NCI-H82 (cell line): ENCODE measurements at regions not wholly inside any gene's neighbourhood (a gene's known extent, or its start where the extent isn't known, plus 50 kb on each side); places are given as distances from the start of the nearest gene placed in this dataset.
"Not testable (repeated sequence)": the region's sequence is repeated elsewhere in the genome, so short reads cannot be mapped to it uniquely, and the experiment has no call there.

Source experiments
- DNase-seq: peaks from one replicate; lab custom pipeline; 2025; lab: John Stamatoyannopoulos, UW

DNA sequence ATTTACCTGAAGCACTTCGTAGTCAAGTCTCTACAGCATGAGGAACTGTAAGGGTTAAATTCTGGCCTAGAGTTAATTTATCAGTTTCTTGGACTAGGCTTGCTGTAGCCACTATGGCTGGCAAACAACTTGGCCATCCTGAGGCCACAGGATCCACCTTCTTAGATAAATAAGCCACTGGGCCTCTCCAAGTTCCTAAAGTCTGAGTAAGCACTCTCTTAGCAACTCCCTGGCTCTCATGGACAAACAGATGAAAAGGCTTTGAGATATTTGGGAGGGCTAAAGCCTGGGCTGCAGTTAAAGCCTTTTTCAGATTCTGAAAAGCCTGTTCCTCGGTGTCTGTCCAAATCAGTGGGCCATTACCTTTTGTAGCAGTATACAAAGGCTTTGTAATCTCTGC, 675.0 kb downstream of the TMEM121 start:
- DNase-seq, result no peak

GRCh38 chr14:106203438-106203837, 677.1 kb downstream of the TMEM121 start:
- DNase-seq, result no peak

GRCh38 chr14:106204063-106204462, 677.7 kb downstream of the TMEM121 start:
- DNase-seq, result no peak

GRCh38 chr14:106207316-106207715, 680.9 kb downstream of the TMEM121 start:
- no peak for DNase-seq

GRCh38 chr14:106208794-106209193, 682.4 kb downstream of the TMEM121 start:
- no peak for DNase-seq

DNA sequence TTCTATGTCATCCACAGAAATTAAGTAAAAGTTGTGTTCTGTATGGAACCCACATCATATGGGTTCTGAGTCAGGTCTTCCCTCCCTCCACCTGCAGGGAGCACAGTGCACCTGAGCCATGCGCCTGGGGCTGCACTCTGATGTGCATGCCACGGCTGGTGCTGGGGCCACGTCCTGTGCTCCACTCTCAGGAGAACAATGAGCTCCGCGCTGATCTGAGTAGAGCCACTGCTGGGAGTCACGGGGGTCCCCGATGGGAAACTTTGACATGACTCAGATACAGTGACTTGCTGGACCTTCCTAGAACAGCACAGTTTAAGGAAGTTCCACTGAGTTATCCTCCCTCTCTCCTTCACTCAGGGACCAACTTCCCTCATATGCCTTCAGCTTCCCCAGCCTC, 683.4 kb downstream of the TMEM121 start:
- no peak for DNase-seq

- DNase-seq, result no peak
Observed at GRCh38 chr14:106210650-106211049, 684.3 kb downstream of the TMEM121 start.

DNA sequence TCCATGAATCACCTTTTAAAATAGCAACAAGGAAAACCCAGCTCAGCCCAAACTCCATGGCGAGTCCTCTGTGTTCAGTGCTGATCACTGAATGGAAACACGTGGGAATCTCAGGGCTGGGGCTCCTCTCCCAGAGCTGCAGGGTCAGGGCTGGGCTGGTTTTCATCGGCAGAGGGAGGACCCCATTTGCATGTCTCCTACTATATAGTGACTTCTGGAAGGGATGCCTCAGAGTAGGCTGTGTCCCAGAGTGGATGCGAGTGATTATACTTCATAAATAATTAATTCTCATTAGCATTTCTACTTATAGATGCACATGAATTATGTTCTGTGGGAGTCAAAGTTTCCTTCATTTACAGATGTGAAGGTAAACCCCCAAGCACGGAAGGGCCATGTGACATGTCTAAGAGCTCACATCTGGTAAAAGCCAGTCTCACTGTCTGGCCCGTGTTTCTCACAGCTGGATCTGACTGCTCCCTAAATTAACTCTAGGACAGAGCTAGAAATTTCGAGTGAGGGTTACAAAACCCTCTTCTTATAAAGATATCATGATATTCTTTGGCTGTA, 685.0 kb downstream of the TMEM121 start:
- DNase-seq, result no peak

DNA sequence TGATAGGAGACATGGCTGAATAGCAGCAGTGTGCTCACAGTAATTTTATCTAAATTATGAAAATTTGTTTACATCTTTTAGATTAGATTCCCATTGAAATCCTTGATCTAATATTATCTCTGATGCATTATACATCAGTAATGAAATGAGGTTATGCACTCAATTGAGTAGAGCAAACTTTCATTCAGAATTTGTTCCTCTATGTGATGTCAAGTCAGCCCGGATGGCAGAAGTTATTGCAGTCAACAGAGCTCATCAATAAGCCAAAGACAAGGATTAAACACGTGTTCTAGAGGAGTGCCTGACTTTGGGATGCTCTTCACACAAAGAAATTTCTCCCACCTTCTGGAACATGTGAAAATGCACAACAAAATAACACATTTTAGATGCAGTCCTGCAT, 688.8 kb downstream of the TMEM121 start:
- no peak for DNase-seq

GRCh38 chr14:106216679-106217078, 690.3 kb downstream of the TMEM121 start:
- no peak for DNase-seq

DNA sequence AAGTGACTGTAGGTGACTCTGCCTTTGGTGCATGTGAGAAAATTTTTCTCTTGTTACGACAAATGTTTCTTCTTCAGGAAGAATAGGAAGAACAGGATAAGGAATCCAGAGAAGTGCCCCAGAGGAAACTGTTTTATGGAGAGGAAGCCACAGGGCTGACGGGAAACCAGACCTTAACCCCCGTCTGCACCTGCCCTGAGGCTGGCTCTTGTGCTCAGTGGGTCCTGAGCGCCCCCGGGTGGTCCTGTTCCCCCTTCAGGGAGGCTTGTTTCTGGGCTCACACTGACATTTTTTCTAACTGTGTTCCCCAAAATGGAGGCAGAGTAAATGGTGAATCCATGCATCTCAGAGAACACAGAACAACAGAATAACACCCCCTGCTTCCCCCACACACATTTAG, 691.8 kb downstream of the TMEM121 start:
- no peak for DNase-seq

DNA sequence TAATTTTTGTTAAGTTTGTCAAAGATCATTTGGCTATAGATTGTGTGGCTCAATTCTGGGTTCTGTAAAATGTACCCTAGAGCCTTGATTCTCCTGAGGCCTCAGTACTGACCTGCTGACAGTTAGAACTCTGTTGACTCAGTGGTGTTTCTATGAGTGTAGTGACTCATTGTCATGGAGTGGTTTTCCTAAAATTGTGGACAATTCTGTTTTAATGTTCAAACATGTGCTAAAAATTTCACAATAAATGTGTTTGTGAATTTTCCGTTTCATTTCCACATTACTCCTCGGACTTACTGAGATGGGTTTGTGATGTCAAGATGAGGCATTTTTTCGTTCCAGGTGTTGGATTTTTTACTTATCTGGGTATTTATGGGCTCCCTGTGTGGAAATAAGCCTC, 695.9 kb downstream of the TMEM121 start:
- DNase-seq, result no peak

DNA sequence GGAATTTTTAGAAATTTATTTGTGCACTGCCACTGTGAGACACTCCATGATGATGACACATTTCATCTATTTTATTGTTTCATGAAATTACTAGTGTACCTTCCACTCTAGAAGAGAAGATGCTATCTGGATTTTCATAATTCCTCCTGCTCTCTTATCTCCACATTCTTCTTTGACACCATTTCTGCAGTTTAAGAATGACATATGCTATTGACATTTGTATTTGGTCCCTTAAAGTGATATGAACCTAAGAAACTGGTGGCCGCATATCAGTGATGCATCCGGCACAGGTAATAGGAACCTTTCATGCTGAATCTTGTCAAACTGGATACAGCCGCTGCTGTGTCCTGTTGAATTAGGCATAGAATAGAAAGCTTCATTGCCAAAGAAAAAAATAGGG, 696.3 kb downstream of the TMEM121 start:
- DNase-seq, result no peak

DNA sequence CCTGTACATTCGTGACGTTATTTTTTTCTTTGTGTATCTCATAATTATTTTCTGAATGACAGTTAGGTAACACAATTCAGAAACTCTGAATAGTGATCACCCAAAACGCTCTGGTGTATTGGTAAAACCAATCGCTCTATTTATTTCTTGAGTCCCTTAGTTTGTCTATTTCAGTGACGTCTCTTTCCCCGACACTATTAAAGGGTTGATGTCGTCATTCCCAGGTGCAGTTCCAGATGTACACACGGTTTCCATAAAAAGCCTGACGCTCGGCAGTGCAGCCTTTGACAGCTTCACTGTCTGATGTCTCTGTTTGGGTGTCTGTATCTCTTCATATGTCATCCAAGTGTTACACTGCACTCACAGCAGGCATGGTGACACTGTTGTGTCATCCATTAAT, 701.4 kb downstream of the TMEM121 start:
- no peak for DNase-seq

- no peak for DNase-seq
Observed at GRCh38 chr14:106228541-106229158, 702.3 kb downstream of the TMEM121 start.

- no peak for DNase-seq
Observed at GRCh38 chr14:106230071-106230470, 703.7 kb downstream of the TMEM121 start.

DNA sequence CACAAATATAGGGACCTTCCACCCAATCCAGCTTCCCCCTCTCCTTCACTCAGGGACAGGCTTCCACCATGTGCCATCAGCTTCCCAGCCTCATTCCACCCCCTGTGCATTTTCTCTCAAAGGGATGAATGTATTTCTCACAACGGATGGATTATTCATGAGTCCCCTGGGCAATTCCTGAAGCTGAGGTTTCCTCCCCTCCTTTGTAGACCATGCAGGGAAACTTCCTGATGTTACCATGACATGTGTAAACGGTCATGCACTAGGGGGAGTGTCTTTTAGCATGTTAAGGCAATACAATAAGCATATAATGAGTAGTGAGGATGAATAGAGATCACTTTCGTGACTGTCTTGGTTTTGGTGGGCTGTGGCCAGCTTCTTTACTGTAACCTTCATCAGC, 706.8 kb downstream of the TMEM121 start:
- DNase-seq, result not testable (repeated sequence)

DNA sequence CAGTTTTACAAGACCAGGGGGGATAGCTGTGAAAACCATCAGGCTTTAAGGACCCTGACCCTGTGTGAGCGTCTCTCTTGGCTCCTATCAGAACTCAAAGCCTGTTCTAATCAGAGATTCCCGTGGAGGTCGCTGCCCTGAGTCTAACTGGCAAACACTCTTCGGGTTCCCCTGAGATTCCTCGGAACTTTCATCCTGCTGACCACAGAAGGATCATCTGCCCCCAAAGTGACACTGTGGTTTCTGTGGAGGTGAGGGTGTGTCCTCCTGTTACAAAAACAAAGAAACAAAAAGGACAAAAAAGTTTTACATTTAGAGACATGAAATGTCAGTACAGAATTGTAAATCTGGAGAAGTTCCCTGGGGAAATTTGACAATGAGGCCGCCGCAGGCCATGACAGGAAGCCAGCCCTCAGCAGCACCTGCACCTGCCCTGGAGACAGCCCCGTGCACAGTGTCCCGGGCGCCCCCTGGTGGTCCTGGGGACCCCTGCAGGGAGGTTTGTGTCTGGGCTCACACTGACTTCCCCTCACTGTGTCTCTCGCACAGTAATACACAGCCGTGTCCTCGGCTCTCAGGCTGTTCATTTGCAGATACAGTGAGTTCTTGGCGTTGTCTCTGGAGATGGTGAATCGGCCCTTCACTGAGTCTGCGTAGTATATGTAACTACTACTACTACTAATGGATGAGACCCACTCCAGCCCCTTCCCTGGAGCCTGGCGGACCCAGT, 708.3 kb downstream of the TMEM121 start:
- DNase-seq, result not testable (repeated sequence)

- DNase-seq, result no peak
Observed at GRCh38 chr14:106235356-106236159, 709.2 kb downstream of the TMEM121 start.

DNA sequence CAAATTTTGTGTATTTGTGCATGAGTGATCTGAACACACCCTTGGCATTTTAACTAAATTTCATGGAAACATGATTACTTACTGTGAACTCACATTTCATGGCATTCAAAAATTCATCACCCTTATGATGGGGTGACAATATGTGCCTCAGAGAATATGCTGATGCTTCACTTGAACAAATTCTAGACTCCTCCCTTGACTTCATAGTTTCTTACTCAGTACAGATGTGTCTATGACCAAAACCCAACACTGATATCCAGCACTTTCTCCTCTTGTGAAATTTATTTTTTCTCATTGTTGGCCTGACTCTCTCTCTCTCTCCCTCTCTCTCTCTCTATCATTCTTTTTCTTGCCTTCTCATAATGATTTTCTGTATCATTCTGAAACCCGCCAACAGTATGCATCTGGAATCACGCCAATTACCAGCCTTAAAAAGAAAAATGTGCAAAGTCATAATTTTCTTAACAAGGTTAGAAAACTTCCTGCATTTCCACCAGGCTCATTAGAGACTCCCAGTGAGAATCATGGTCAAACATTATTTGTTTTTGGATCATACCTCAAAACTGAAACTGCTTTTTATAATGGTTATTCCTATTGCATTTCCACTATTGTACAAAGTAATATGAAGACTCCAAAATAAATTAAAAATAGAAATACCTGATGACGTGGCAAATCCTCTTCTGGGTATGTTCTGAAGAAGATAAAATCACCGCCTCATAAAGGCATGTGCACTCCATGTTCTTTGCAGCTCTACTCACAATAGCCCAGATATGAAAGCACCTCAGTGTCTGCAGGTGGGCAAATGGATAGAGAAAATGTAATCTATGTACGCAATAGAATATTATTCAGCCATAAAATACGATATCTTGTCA, 722.2 kb downstream of the TMEM121 start:
- no peak for DNase-seq

DNA sequence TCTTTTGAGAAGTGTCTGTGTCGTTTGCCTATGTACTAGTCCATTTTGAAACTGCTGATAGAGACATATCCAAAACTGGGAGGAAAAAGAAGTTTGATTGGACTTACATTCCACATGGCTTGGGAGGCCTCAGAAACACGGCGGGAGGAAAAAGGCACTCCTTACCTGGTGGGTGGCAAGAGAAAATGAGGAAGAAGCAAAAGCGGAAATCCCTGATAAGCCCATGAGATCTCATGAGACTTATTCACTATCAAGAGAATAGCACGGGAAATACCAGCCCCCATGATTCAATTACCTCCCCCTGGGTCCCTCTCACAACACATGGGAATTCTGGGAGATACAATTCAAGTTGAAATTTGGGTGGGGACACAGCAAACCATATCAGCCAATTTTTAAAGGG, 727.6 kb downstream of the TMEM121 start:
- not testable (repeated sequence) for DNase-seq

- peak; percentile 38 for DNase-seq
Observed at GRCh38 chr14:106257569-106257994, 731.2 kb downstream of the TMEM121 start.
